Right lobe of liver (tissue), 4 donors: ENCODE measurements at regions not wholly inside any gene's neighbourhood (a gene's known extent, or its start where the extent isn't known, plus 50 kb on each side); places are given as distances from the start of the nearest gene placed in this dataset.
"Not testable (repeated sequence)": the region's sequence is repeated elsewhere in the genome, so short reads cannot be mapped to it uniquely, and the experiment has no call there.

ENCODE experiments used
- POLR2A ChIP-seq: fragments of 450-650 bp; IDR thresholded peaks from one replicate; pipeline ENCODE4 v1.6.1; 2017; ENCODE audit warnings: antibody characterized with exemption, mild to moderate bottlenecking
- TF ChIP-seq, protein P1 (sequence below), 4 donors: fragments of 200-600 bp in 3 of 4; fragments of 450-650 bp in 1 of 4; IDR thresholded peaks; one replicate each; pipeline versions ENCODE4 v1.5.1 to v1.8.0; 2016 to 2022; ENCODE audit warnings: antibody characterized with exemption in 4 of 4, mild to moderate bottlenecking in 2 of 4
- donor health status: DM: no; HTN: no; CAD: no.
- donor health status: DM: no; HTN: no; CAD: no.
- donor health status: DM: no; HTN: yes; CAD: no.

DNA sequence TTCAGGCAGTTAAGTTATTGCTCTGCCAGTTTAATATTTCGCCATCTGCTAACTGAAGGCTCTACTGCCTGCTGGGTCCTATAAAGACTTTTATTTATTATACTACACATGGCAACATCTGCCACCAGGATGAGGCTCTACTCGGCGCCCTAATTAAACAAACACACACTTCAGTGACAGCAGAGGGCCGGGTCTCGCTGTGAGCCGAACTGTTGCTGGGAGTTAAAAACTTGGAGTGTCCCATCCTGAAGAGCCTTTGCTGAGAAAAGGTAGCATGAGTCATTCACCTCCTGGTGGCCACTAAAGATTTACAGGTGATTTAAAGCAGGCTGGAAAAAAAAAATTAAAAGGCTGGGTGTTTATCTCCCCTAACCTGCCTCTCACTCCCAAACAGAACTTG lies 183.7 kb downstream of the NPIPA8 start:
- not testable (repeated sequence) for TF ChIP-seq POLR2A
- TF ChIP-seq, protein P1, sequence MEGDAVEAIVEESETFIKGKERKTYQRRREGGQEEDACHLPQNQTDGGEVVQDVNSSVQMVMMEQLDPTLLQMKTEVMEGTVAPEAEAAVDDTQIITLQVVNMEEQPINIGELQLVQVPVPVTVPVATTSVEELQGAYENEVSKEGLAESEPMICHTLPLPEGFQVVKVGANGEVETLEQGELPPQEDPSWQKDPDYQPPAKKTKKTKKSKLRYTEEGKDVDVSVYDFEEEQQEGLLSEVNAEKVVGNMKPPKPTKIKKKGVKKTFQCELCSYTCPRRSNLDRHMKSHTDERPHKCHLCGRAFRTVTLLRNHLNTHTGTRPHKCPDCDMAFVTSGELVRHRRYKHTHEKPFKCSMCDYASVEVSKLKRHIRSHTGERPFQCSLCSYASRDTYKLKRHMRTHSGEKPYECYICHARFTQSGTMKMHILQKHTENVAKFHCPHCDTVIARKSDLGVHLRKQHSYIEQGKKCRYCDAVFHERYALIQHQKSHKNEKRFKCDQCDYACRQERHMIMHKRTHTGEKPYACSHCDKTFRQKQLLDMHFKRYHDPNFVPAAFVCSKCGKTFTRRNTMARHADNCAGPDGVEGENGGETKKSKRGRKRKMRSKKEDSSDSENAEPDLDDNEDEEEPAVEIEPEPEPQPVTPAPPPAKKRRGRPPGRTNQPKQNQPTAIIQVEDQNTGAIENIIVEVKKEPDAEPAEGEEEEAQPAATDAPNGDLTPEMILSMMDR (IDR thresholded peaks at IDR 0.05): not testable (repeated sequence)
